GM12878 (cell line): ENCODE measurements at regions not wholly inside any gene's neighbourhood (a gene's known extent, or its start where the extent isn't known, plus 50 kb on each side); places are given as distances from the start of the nearest gene placed in this dataset.

Experiments
- ATAC-seq: fragments of 200-7000 bp; cut with Tn5 transposase; 3 replicates; pipeline ENCODE4 v1.9.1; 2020; ENCODE audit warnings: mild to moderate bottlenecking, moderate library complexity
- BruUV-seq: library from RNA; stranded (reverse); fragments of 400-500 nt; replicated peaks from 2 replicates; lab custom pipeline; 2021; lab: Mats Ljungman, UMichigan
- CTCF ChIA-PET: fragments of 300-600 bp; sonication (Branson Sonifier 250); formaldehyde crosslinking; extraction: SDS; loops from one replicate; lab custom pipeline; 2021; ENCODE audit warnings: inconsistent platforms; lab: Yijun Ruan, JAX
- POLR2A ChIA-PET: fragments of 350-600 bp; formaldehyde crosslinking; extraction: SDS; loops from one replicate; lab custom pipeline; 2021; ENCODE audit warnings: inconsistent platforms; lab: Charles Lee
- RAD21 ChIA-PET: fragments of 300-600 bp; sonication (Branson Sonifier 250); formaldehyde crosslinking; loops from one replicate; lab custom pipeline; 2023; ENCODE audit warnings: antibody characterized with exemption; ENCODE audit not compliant: unreplicated experiment; lab: Charles Lee
- SMC1A ChIA-PET: fragments of 300-600 bp; sonication (Branson Sonifier 250); formaldehyde crosslinking; loops from one replicate; lab custom pipeline; 2023; ENCODE audit not compliant: unreplicated experiment, uncharacterized antibody; lab: Charles Lee
- DNase-seq: peaks from one replicate; pipeline ENCODE4 v3.0.0-alpha.2; 2011; ENCODE audit warnings: low read depth, low spot score
- FAIRE-seq: peaks from 3 replicates; lab custom pipeline; 2011; peaks lifted over from hg19 to GRCh38; lab: Jason Lieb, UNC
- H2AFZ ChIP-seq: 2 replicates; pipeline ENCODE4 v1.6.0; 2011; ENCODE audit warnings: low read depth, low read length, control low read depth; ENCODE audit not compliant: control insufficient read depth
- H3K27ac ChIP-seq: 2 replicates; pipeline ENCODE4 v1.5.1; 2011; ENCODE audit warnings: control low read depth; ENCODE audit not compliant: control insufficient read depth, insufficient read depth
- H3K27me3 ChIP-seq, 2 experiments: replicated peaks in 1 of 2; 2 replicates each; pipeline versions ENCODE4 v1.6.0 to v1.6.1; 2011; ENCODE audit warnings: low read length in 1 of 2; ENCODE audit not compliant: control insufficient read depth in 2 of 2, insufficient read depth in 2 of 2
- H3K36me3 ChIP-seq, 2 experiments: 2 replicates each; pipeline ENCODE4 v1.5.1; 2011; ENCODE audit warnings: low read length in 1 of 2; ENCODE audit not compliant: control insufficient read depth in 2 of 2, insufficient read depth in 2 of 2
- H3K4me1 ChIP-seq: 2 replicates; pipeline ENCODE4 v1.6.1; 2011; ENCODE audit warnings: mild to moderate bottlenecking, low read length, moderate library complexity, mixed read lengths; ENCODE audit not compliant: control insufficient read depth, insufficient read depth
- H3K4me2 ChIP-seq: 2 replicates; pipeline ENCODE4 v1.6.0; 2011; ENCODE audit warnings: control low read depth; ENCODE audit not compliant: control insufficient read depth, insufficient read depth
- H3K4me3 ChIP-seq: fragments of 200-600 bp; sonication (generic); 2 replicates; pipeline ENCODE4 v1.5.1; 2016
- H3K79me2 ChIP-seq: 2 replicates; pipeline ENCODE4 v1.6.0; 2011; ENCODE audit warnings: low read length; ENCODE audit not compliant: control insufficient read depth, insufficient read depth
- H3K9ac ChIP-seq: 2 replicates; pipeline ENCODE4 v1.8.0; 2011; ENCODE audit warnings: low read length, control low read depth, mixed read lengths; ENCODE audit not compliant: control insufficient read depth, insufficient read depth
- H3K9me3 ChIP-seq: replicated peaks from 3 replicates; pipeline ENCODE4 v1.5.1; 2011; ENCODE audit warnings: mild to moderate bottlenecking, low read length; ENCODE audit not compliant: control insufficient read depth, insufficient read depth
- H4K20me1 ChIP-seq: 2 replicates; pipeline ENCODE4 v1.6.0; 2011; ENCODE audit not compliant: control insufficient read depth, insufficient read depth
- ASH2L ChIP-seq: fragments of 300-600, 200-600 bp; sonication (generic); IDR thresholded peaks from 2 replicates; pipeline ENCODE4 v1.6.1; 2017; ENCODE audit warnings: low read depth, mild to moderate bottlenecking, borderline replicate concordance
- ATF7 ChIP-seq: fragments of 450-650 bp; IDR thresholded peaks from 2 replicates; pipeline ENCODE4 v1.6.1; 2016; ENCODE audit warnings: low read depth, mild to moderate bottlenecking
- ETV6 ChIP-seq, 2 experiments: fragments of 450-650 bp in 1 of 2; IDR thresholded peaks in 1 of 2; conservative IDR thresholded peaks in 1 of 2; 2 replicates each; pipeline ENCODE4 v1.6.1; 2014; ENCODE audit warnings: antibody characterized with exemption in 1 of 2, borderline replicate concordance in 1 of 2, low read depth in 1 of 2, mild to moderate bottlenecking in 1 of 2, moderate library complexity in 1 of 2
- IKZF1 ChIP-seq: fragments of 450-650 bp; conservative IDR thresholded peaks from 2 replicates; pipeline ENCODE4 v1.6.1; 2017; ENCODE audit warnings: antibody characterized with exemption, mild to moderate bottlenecking
- MEF2B ChIP-seq: fragments of 450-650 bp; IDR thresholded peaks from 2 replicates; pipeline ENCODE4 v1.6.1; 2018; ENCODE audit warnings: mild to moderate bottlenecking, moderate library complexity; ENCODE audit not compliant: partially characterized antibody, poor library complexity, severe bottlenecking
- RAD21 ChIP-seq: IDR thresholded peaks from 2 replicates; pipeline ENCODE4 v1.6.1; 2011; ENCODE audit warnings: mild to moderate bottlenecking, low read depth, low read length, moderate library complexity; ENCODE audit not compliant: insufficient read depth
- WGBS: methylation state at CpG from one replicate; pipeline ENCODE4 v1.1.6; 2016; ENCODE audit warnings: low lambda C conversion rate; ENCODE audit not compliant: insufficient replicate concordance, insufficient coverage; ENCODE audit errors: missing lambda C conversion rate; 5-methylcytosine and 5-hydroxymethylcytosine counted together
- in situ Hi-C: fragments of 300-500 bp; cut with MboI; formaldehyde crosslinking; loops from 9 replicates; pipeline ENCODE4 v1.14.3; 2018; ENCODE audit warnings: mixed read lengths
- intact Hi-C: fragments of 100-400 bp; cut with micrococcal nuclease; formaldehyde crosslinking; loops from one replicate; pipeline ENCODE4 v1.14.2; 2022; ENCODE audit not compliant: unreplicated experiment

DNA sequence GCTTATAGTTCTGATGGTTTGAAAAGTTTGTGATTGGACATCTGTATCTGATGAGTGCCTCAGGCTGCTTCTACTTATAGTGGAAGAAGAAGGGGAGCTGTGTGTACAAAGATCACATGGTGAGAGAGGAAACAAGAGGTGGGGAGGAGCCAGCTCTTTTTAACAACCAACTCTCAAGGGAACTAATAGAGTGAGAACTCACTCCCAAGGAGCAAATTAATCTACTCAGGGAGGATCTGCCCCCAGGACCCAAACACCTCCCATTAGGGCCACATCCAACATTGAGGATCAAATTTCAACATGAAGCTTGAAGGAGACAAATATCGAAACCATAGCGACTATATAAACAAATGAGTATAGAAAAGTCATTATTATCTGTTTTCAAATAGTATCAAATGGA lies 64.7 kb upstream of the PRLR start:
- ChIA-PET SMC1A (interaction anchor here (1.0 to 1.7 kb wide), 7 partner anchors 8 to 68 kb away, joined by 3 to 6 read pairs (median 5); no protein-coding TSS in a partner anchor), POLR2A (no interaction called here), CTCF (interaction anchor here (1.3 kb wide), 2 partner anchors 48 to 65 kb away, joined by 3 to 5 read pairs; no protein-coding TSS in a partner anchor), RAD21 (interaction anchor here (0.6 to 1.6 kb wide), 8 partner anchors 8 to 140 kb away, joined by 3 to 6 read pairs (median 4); partner anchors contain the start of gene PRLR)
- Histone ChIP-seq H3K9ac (no peak overlapping the region), H3K27me3 (no peaks in the 10 kb centered on the region), H3K9me3 (peaks cover 1% of the 10 kb centered on the region; the same call in 1 of the 3 replicates), H3K4me3 (no peak overlapping the region), H4K20me1 (no peaks in the 10 kb centered on the region), H3K36me3 (no peaks in the 10 kb centered on the region), H2AFZ (no peak overlapping the region), H3K27ac (no peak overlapping the region), H3K79me2 (no peaks in the 10 kb centered on the region), H3K4me2 (no peak overlapping the region), H3K4me1 (no peaks in the 10 kb centered on the region)
- ATAC-seq (peak; percentile 61), FAIRE-seq (no peak), DNase-seq (no peak)
- TF ChIP-seq RAD21 (no peak), ASH2L (no peak), MEF2B (peak; percentile 53), ETV6 (conservative IDR thresholded peaks at IDR 0.05 in 1 of 2, IDR thresholded peaks at IDR 0.05 in 1 of 2; ENCODE audit: borderline replicate concordance in 1 of 2, low read depth in 1 of 2) (no peak)
- intact Hi-C loops (no loop called here), in situ Hi-C loops (no loop called here)
- BruUV-seq = no TSS peak
- 93% methylated on average over 2 of the region's 2 CpGs for WGBS

DNA sequence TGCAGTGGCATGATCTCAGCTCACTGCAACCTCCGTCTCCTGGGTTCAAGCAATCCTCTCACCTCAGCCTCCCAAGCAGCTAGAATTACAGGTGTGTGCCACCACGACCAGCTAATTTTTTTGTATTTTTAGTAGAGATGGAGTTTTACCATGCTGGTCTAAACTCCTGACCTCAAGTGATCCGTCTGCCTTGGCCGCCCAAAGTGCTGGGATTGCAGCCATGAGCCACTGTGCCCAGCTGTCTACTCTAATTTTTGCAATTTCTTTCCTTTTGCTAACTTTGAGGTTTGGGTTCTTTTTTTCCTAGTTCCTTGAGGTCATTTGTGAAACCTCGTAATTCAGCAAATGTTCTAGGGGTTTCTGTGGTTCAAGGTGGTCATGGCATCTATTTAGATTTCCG lies 63.7 kb upstream of the PRLR start:
- 4% methylated on average over 5 of the region's 6 CpGs for WGBS
- POLR2A ChIA-PET = no interaction called here

More for the DNA sequence above, 63.7 kb upstream of the PRLR start:
- intact Hi-C loops = no loop called here
- in situ Hi-C loops = no loop called here
- BruUV-seq = no TSS peak
- TF ChIP-seq IKZF1 = no peak
- TF ChIP-seq ATF7 = no peak
- no peak for FAIRE-seq
- Histone ChIP-seq H3K79me2 (no peaks in the 10 kb centered on the region), H3K9ac (no peak overlapping the region), H3K9me3 (peaks cover 1% of the 10 kb centered on the region; the same call in 1 of the 3 replicates), H4K20me1 (no peaks in the 10 kb centered on the region), H3K4me3 (no peak overlapping the region), H3K4me1 (no peaks in the 10 kb centered on the region), H3K27ac (no peak overlapping the region), H3K36me3 (no peaks in the 10 kb centered on the region), H3K27me3 (no peaks in the 10 kb centered on the region), H2AFZ (no peak overlapping the region), H3K4me2 (no peak overlapping the region)
- CTCF ChIA-PET = no interaction called here
- SMC1A ChIA-PET = interaction anchor here (0.7 to 1.8 kb wide), 3 partner anchors 16 to 65 kb away, joined by 3 to 6 read pairs (median 3); partner anchors contain the start of gene PRLR
- ATAC-seq = no peak
- RAD21 ChIA-PET = interaction anchor here (1.4 to 1.6 kb wide), 2 partner anchors 46 to 68 kb away, joined by 3 to 4 read pairs; no protein-coding TSS in a partner anchor
- no peak for DNase-seq
